Gastrocnemius medialis (tissue), 4 donors: ENCODE measurements at regions not wholly inside any gene's neighbourhood (a gene's known extent, or its start where the extent isn't known, plus 50 kb on each side); places are given as distances from the start of the nearest gene placed in this dataset.

Experiments
- CTCF ChIP-seq, 5 experiments: fragments of 450-650 bp in 3 of 5; fragments of 200-600 bp in 2 of 5; sonication (generic) in 2 of 5; IDR thresholded peaks in 4 of 5; conservative IDR thresholded peaks in 1 of 5; 1 replicate in 4 of 5; 2 replicates in 1 of 5; pipeline ENCODE4 v1.5.1; 2016 to 2019; ENCODE audit warnings: antibody characterized with exemption in 5 of 5, mild to moderate bottlenecking in 3 of 5, moderate library complexity in 3 of 5
- POLR2A ChIP-seq, 2 donors: fragments of 450-650 bp; IDR thresholded peaks; one replicate each; pipeline ENCODE4 v1.6.1; 2017; ENCODE audit warnings: antibody characterized with exemption in 2 of 2, mild to moderate bottlenecking in 2 of 2, moderate library complexity in 2 of 2

GRCh38 chr14:39877577-39878190 lies 445.5 kb upstream of the FBXO33 start:
- TF ChIP-seq CTCF (IDR thresholded peaks at IDR 0.05 in 4 of 5, conservative IDR thresholded peaks at IDR 0.05 in 1 of 5) (no peak), POLR2A (IDR thresholded peaks at IDR 0.05) (no peak)
